CD4-positive, alpha-beta memory T cell (primary cell): ENCODE measurements at regions not wholly inside any gene's neighbourhood (a gene's known extent, or its start where the extent isn't known, plus 50 kb on each side); places are given as distances from the start of the nearest gene placed in this dataset.

Source experiments
- CTCF ChIA-PET: fragments of 350-600 bp; sonication (Branson Sonifier 250); formaldehyde crosslinking; loops from one replicate; lab custom pipeline; 2021; ENCODE audit warnings: inconsistent platforms; ENCODE audit not compliant: partially characterized antibody; lab: Charles Lee
- POLR2A ChIA-PET: fragments of 350-600 bp; sonication (Branson Sonifier 250); formaldehyde crosslinking; loops from one replicate; lab custom pipeline; 2021; ENCODE audit not compliant: partially characterized antibody; lab: Charles Lee
- DNase-seq, 5 donors: peaks; one replicate each; pipeline versions ENCODE4 v3.0.0 to v3.0.0-alpha.2; 2020 to 2022; ENCODE audit warnings: mixed read lengths in 1 of 5
- H3K27ac ChIP-seq: one replicate; pipeline ENCODE4 v1.7.0; 2013; ENCODE audit warnings: low read depth, low read length
- H3K27me3 ChIP-seq: 2 replicates; pipeline ENCODE4 v1.7.0; 2013; ENCODE audit warnings: mild to moderate bottlenecking, low read length, moderate library complexity; ENCODE audit not compliant: insufficient read depth
- H3K36me3 ChIP-seq: 2 replicates; pipeline ENCODE4 v1.7.0; 2013; ENCODE audit warnings: mild to moderate bottlenecking, low read length, moderate library complexity; ENCODE audit not compliant: insufficient read depth
- H3K4me1 ChIP-seq: 2 replicates; pipeline ENCODE4 v1.7.0; 2013; ENCODE audit warnings: mild to moderate bottlenecking, low read length, moderate library complexity; ENCODE audit not compliant: insufficient read depth
- H3K4me3 ChIP-seq, 2 donors: one replicate each; pipeline ENCODE4 v1.7.0; 2013; ENCODE audit warnings: low read length in 2 of 2, mild to moderate bottlenecking in 1 of 2
- H3K9me3 ChIP-seq, 2 donors: one replicate each; pipeline ENCODE4 v1.7.0; 2013; ENCODE audit warnings: low read length in 2 of 2, control low read depth in 1 of 2; ENCODE audit not compliant: control insufficient read depth in 1 of 2
- H3K27ac Mint-ChIP-seq, 7 donors: one replicate each; pipeline ENCODE4 v1.8.0; 2020 to 2021; ENCODE audit warnings: mixed read lengths in 7 of 7, mild to moderate bottlenecking in 6 of 7, inconsistent platforms in 3 of 7, moderate library complexity in 3 of 7
- H3K27me3 Mint-ChIP-seq, 2 donors: one replicate each; pipeline ENCODE4 v1.8.0; 2020 to 2021; ENCODE audit warnings: mixed read lengths in 2 of 2
- H3K36me3 Mint-ChIP-seq, 2 donors: one replicate each; pipeline ENCODE4 v1.8.0; 2020 to 2021; ENCODE audit warnings: mixed read lengths in 2 of 2, inconsistent platforms in 1 of 2, mild to moderate bottlenecking in 1 of 2
- H3K4me1 Mint-ChIP-seq, 4 donors: one replicate each; pipeline ENCODE4 v1.8.0; 2020 to 2021; ENCODE audit warnings: mixed read lengths in 4 of 4, mild to moderate bottlenecking in 1 of 4
- H3K4me3 Mint-ChIP-seq, 8 donors: one replicate each; pipeline ENCODE4 v1.8.0; 2020 to 2021; ENCODE audit warnings: mixed read lengths in 8 of 8, mild to moderate bottlenecking in 7 of 8, moderate library complexity in 6 of 8, inconsistent platforms in 3 of 8
- H3K9me3 Mint-ChIP-seq, 8 donors: one replicate each; pipeline ENCODE4 v1.8.0; 2020 to 2021; ENCODE audit warnings: mixed read lengths in 8 of 8, mild to moderate bottlenecking in 5 of 8, inconsistent platforms in 3 of 8, moderate library complexity in 1 of 8
- intact Hi-C: fragments of 100-400 bp; cut with micrococcal nuclease; formaldehyde crosslinking; loops from one replicate; pipeline ENCODE4 v1.15.1; 2023

GRCh38 chr22:48827268-48827846 is 1000.3 kb downstream of the BRD1 start:
- H3K27ac ChIP-seq = no peak overlapping the region
- CTCF ChIA-PET = no interaction called here
- Mint-ChIP-seq H3K4me1 (no peaks in the 10 kb centered on the region), H3K27me3 (peaks cover 4 to 6% of the 10 kb centered on the region in 2 donors), H3K36me3 (no peaks in the 10 kb centered on the region), H3K9me3 (peaks cover 0 to 17% (median under 1%) of the 10 kb centered on the region in 8 donors), H3K4me3 (no peak overlapping the region), H3K27ac (no peak overlapping the region)
- POLR2A ChIA-PET = no interaction called here
- H3K4me1 ChIP-seq = no peaks in the 10 kb centered on the region
- DNase-seq = no peak
- no peak overlapping the region for H3K4me3 ChIP-seq
- intact Hi-C loops = no loop called here
- H3K36me3 ChIP-seq = no peaks in the 10 kb centered on the region
- H3K9me3 ChIP-seq = no peaks in the 10 kb centered on the region
- no peaks in the 10 kb centered on the region for H3K27me3 ChIP-seq

- H3K36me3 Mint-ChIP-seq = no peaks in the 10 kb centered on the region
- peaks cover 4 to 6% of the 10 kb centered on the region in 2 donors for H3K27me3 Mint-ChIP-seq
- H3K27ac ChIP-seq = no peak overlapping the region
- no peaks in the 10 kb centered on the region for H3K9me3 ChIP-seq
- no peak overlapping the region for H3K4me3 ChIP-seq
- H3K4me1 ChIP-seq = no peaks in the 10 kb centered on the region
- H3K4me3 Mint-ChIP-seq = no peak overlapping the region
- peaks cover 0 to 10% (median 0%) of the 10 kb centered on the region in 8 donors for H3K9me3 Mint-ChIP-seq
- no peak for DNase-seq
- CTCF ChIA-PET = no interaction called here
- H3K36me3 ChIP-seq = no peaks in the 10 kb centered on the region
- POLR2A ChIA-PET = no interaction called here
- intact Hi-C loops = no loop called here
- H3K4me1 Mint-ChIP-seq = no peaks in the 10 kb centered on the region
- H3K27ac Mint-ChIP-seq = no peak overlapping the region
- no peaks in the 10 kb centered on the region for H3K27me3 ChIP-seq
These were observed 1001.1 kb downstream of the BRD1 start for GRCh38 chr22:48826546-48826945.

- no peaks in the 10 kb centered on the region for H3K27me3 ChIP-seq
- Mint-ChIP-seq H3K36me3 (no peaks in the 10 kb centered on the region), H3K4me3 (no peak overlapping the region), H3K27ac (no peak overlapping the region), H3K27me3 (peaks cover 4 to 6% of the 10 kb centered on the region in 2 donors), H3K9me3 (peaks cover 0 to 4% (median 0%) of the 10 kb centered on the region in 8 donors), H3K4me1 (no peaks in the 10 kb centered on the region)
- DNase-seq = no peak
- intact Hi-C loops = no loop called here
- ChIA-PET POLR2A (no interaction called here), CTCF (no interaction called here)
- H3K4me1 ChIP-seq = no peaks in the 10 kb centered on the region
- no peak overlapping the region for H3K27ac ChIP-seq
- no peaks in the 10 kb centered on the region for H3K9me3 ChIP-seq
- H3K36me3 ChIP-seq = no peaks in the 10 kb centered on the region
- H3K4me3 ChIP-seq = no peak overlapping the region
These were observed 1001.7 kb downstream of the BRD1 start for GRCh38 chr22:48825802-48826520.

- H3K4me3 ChIP-seq = no peak overlapping the region
- no peaks in the 10 kb centered on the region for H3K4me1 Mint-ChIP-seq
- no peak overlapping the region for H3K27ac ChIP-seq
- no peak for DNase-seq
- ChIA-PET CTCF (no interaction called here), POLR2A (no interaction called here)
- H3K36me3 Mint-ChIP-seq = no peaks in the 10 kb centered on the region
- H3K27me3 ChIP-seq = no peaks in the 10 kb centered on the region
- H3K4me1 ChIP-seq = no peaks in the 10 kb centered on the region
- peaks cover 0 to 2% (median 0%) of the 10 kb centered on the region in 8 donors for H3K9me3 Mint-ChIP-seq
- no peaks in the 10 kb centered on the region for H3K36me3 ChIP-seq
- no peaks in the 10 kb centered on the region for H3K9me3 ChIP-seq
- H3K27me3 Mint-ChIP-seq = peaks cover 3 to 4% of the 10 kb centered on the region in 2 donors
- H3K27ac Mint-ChIP-seq = no peak overlapping the region
- H3K4me3 Mint-ChIP-seq = no peak overlapping the region
- intact Hi-C loops = no loop called here
These were observed 1002.7 kb downstream of the BRD1 start for GRCh38 chr22:48824712-48825651.

GRCh38 chr22:48823941-48824340 is 1003.7 kb downstream of the BRD1 start:
- H3K36me3 ChIP-seq = no peaks in the 10 kb centered on the region
- H3K27me3 ChIP-seq = no peaks in the 10 kb centered on the region
- no peak overlapping the region for H3K27ac ChIP-seq
- H3K36me3 Mint-ChIP-seq = no peaks in the 10 kb centered on the region
- no peak overlapping the region for H3K4me3 Mint-ChIP-seq
- H3K9me3 ChIP-seq = no peaks in the 10 kb centered on the region
- H3K9me3 Mint-ChIP-seq = peaks cover 0 to 2% (median 0%) of the 10 kb centered on the region in 8 donors
- CTCF ChIA-PET = no interaction called here
- no peak overlapping the region for H3K27ac Mint-ChIP-seq
- intact Hi-C loops = no loop called here
- H3K4me1 Mint-ChIP-seq = no peaks in the 10 kb centered on the region
- H3K4me1 ChIP-seq = no peaks in the 10 kb centered on the region
- POLR2A ChIA-PET = no interaction called here
- H3K27me3 Mint-ChIP-seq = peaks cover 2 to 3% of the 10 kb centered on the region in 2 donors
- H3K4me3 ChIP-seq = no peak overlapping the region
- no peak for DNase-seq

GRCh38 chr22:48822278-48823233 is 1005.1 kb downstream of the BRD1 start:
- CTCF ChIA-PET = no interaction called here
- intact Hi-C loops = no loop called here
- Mint-ChIP-seq H3K4me1 (no peaks in the 10 kb centered on the region), H3K27ac (no peak overlapping the region), H3K36me3 (no peaks in the 10 kb centered on the region), H3K4me3 (no peak overlapping the region), H3K9me3 (peaks cover 0 to 1% (median 0%) of the 10 kb centered on the region in 8 donors), H3K27me3 (peaks cover 3 to 7% of the 10 kb centered on the region in 2 donors)
- Histone ChIP-seq H3K4me1 (no peaks in the 10 kb centered on the region), H3K9me3 (no peaks in the 10 kb centered on the region), H3K27me3 (no peaks in the 10 kb centered on the region), H3K27ac (no peak overlapping the region), H3K4me3 (no peak overlapping the region), H3K36me3 (no peaks in the 10 kb centered on the region)
- POLR2A ChIA-PET = no interaction called here
- no peak for DNase-seq
